Heart left ventricle (tissue), 16 donors: ENCODE measurements at regions not wholly inside any gene's neighbourhood (a gene's known extent, or its start where the extent isn't known, plus 50 kb on each side); places are given as distances from the start of the nearest gene placed in this dataset.

Source experiments
- ATAC-seq, 4 donors: fragments of 200-7000 bp; cut with Tn5 transposase; one replicate each; pipeline ENCODE4 v1.9.1; 2020 to 2022; ENCODE audit warnings: moderate library complexity in 4 of 4, mild to moderate bottlenecking in 3 of 4, moderate number of reproducible peaks in 1 of 4
- DNase-seq, 5 donors: peaks; one replicate each; pipeline ENCODE4 v3.0.0-alpha.2; 2020
- H3K27ac ChIP-seq, 12 donors: fragments of 200-600 bp; sonication (generic) in 4 of 12; one replicate each; pipeline versions ENCODE4 v1.5.0 to v1.8.0; 2016 to 2022; ENCODE audit warnings: mild to moderate bottlenecking in 2 of 12
- H3K27me3 ChIP-seq, 9 donors: fragments of 200-600 bp; sonication (generic) in 2 of 9; one replicate each; pipeline versions ENCODE4 v1.5.1 to v1.8.0; 2016 to 2022; ENCODE audit warnings: mild to moderate bottlenecking in 3 of 9
- H3K36me3 ChIP-seq, 9 donors: fragments of 200-600 bp; sonication (generic) in 2 of 9; one replicate each; pipeline versions ENCODE4 v1.5.0 to v1.8.0; 2018 to 2022; ENCODE audit warnings: mild to moderate bottlenecking in 2 of 9
- H3K4me1 ChIP-seq, 12 donors: fragments of 200-600 bp; sonication (generic) in 4 of 12; one replicate each; pipeline versions ENCODE4 v1.5.0 to v1.8.0; 2016 to 2022; ENCODE audit warnings: mild to moderate bottlenecking in 3 of 12
- H3K4me3 ChIP-seq, 12 donors: fragments of 200-600 bp; sonication (generic) in 4 of 12; one replicate each; pipeline versions ENCODE4 v1.5.0 to v1.8.0; 2017 to 2022; ENCODE audit warnings: mild to moderate bottlenecking in 9 of 12, moderate library complexity in 4 of 12
- H3K9me3 ChIP-seq, 12 donors: fragments of 200-600 bp; sonication (generic) in 4 of 12; one replicate each; pipeline versions ENCODE4 v1.5.0 to v1.8.0; 2016 to 2022; ENCODE audit warnings: mild to moderate bottlenecking in 1 of 12
- POLR2A ChIP-seq, 2 donors: fragments of 450-650 bp; IDR thresholded peaks; one replicate each; pipeline ENCODE4 v1.6.1; 2017; ENCODE audit warnings: antibody characterized with exemption in 2 of 2, mild to moderate bottlenecking in 2 of 2, moderate library complexity in 2 of 2
- WGBS, 4 donors: extraction: QIAGEN DNeasy Blood & Tissue Kit in 2 of 4; methylation state at CpG; one replicate each; pipeline versions ENCODE4 v1.1.5 to v1.1.7; 2013 to 2018; 5-methylcytosine and 5-hydroxymethylcytosine counted together
- intact Hi-C, 10 donors: fragments of 100-400 bp; cut with DNase I; formaldehyde crosslinking; loops; one replicate each; pipeline versions ENCODE4 v1.11.1 to v1.14.2; 2022
- TF ChIP-seq, protein P1 (sequence below), 12 donors: fragments of 200-600 bp; sonication (generic) in 4 of 12; IDR thresholded peaks; one replicate each; pipeline versions ENCODE4 v1.5.0 to v1.8.0; 2018 to 2022; ENCODE audit warnings: antibody characterized with exemption in 12 of 12, mild to moderate bottlenecking in 5 of 12
- donor health status: ischemic (EF 13 %, LVEDD 7.1; RV severe dilation, severe dysfunction).
- donor health status: healthy with polysubstance abuse.
- donor health status: DM: no; HTN: yes; CAD: no.
- donor health status: DM: no; HTN: no; CAD: no.
- donor health status: ischemic (EF 25% LVEDD 6.9; RV normal size, moderate dysfunction).
- donor health status: ischemic (EF 25% LVEDD 5.7; RV mildly dilated, moderate dysfunction).
- donor health status: healthy.
- donor health status: DM: yes; HTN: yes; CAD: no.
- donor health status: ischemic (EF 35%, LVEDD 5.7; RV mildly dilated, moderate dysfunction).
- donor health status: nonischemic (EF 11% LVEDD 7.7; RV severe dilation, severe dysfunction).
- donor health status: DM: yes; HTN: yes; CAD: no.
- donor health status: PGD.
- donor health status: ischemic (EF 29% LVEDD 5.4; RV normal size, mild dysfunction).
- donor health status: nonischemic (EF 23%, LVEDD 6.1; RV moderate dilation, normal function).

DNA sequence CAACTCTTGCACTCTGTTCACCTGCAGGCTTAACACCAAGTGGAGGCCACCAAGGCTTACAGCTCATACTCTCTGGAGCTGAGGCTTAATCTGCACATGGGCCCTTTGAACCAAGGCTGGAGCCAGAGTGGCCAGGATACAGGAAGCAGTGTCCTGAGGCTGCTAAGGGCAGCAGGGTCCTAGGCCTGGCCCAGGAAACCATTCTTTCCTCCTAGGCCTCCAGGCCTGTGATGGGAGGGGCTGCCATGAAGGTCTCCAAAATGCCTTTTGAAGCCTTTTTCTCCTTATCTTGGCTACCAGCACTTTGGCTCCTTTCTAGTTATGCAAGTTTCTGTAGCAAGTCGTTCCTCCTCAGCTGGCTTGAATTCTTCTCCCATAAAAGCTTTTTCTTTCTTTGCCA lies 68.0 kb upstream of the GNAI1 start:
- no peak overlapping the region for H3K4me3 ChIP-seq
- ATAC-seq (no peak), DNase-seq (no peak)
- no peaks in the 10 kb centered on the region for H3K27me3 ChIP-seq
- no peaks in the 10 kb centered on the region for H3K4me1 ChIP-seq
- no peak overlapping the region for H3K27ac ChIP-seq
- intact Hi-C loops, result no loop called here
- no peak for TF ChIP-seq POLR2A (IDR thresholded peaks at IDR 0.05)
- TF ChIP-seq, protein P1, sequence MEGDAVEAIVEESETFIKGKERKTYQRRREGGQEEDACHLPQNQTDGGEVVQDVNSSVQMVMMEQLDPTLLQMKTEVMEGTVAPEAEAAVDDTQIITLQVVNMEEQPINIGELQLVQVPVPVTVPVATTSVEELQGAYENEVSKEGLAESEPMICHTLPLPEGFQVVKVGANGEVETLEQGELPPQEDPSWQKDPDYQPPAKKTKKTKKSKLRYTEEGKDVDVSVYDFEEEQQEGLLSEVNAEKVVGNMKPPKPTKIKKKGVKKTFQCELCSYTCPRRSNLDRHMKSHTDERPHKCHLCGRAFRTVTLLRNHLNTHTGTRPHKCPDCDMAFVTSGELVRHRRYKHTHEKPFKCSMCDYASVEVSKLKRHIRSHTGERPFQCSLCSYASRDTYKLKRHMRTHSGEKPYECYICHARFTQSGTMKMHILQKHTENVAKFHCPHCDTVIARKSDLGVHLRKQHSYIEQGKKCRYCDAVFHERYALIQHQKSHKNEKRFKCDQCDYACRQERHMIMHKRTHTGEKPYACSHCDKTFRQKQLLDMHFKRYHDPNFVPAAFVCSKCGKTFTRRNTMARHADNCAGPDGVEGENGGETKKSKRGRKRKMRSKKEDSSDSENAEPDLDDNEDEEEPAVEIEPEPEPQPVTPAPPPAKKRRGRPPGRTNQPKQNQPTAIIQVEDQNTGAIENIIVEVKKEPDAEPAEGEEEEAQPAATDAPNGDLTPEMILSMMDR (IDR thresholded peaks at IDR 0.05), result no peak
- peaks cover 0 to 22% (median 0%) of the 10 kb centered on the region in 12 donors for H3K9me3 ChIP-seq
- WGBS, 4 donors, result 89 to 96% (median 95%) methylated on average over 1 of the region's 1 CpG
- H3K36me3 ChIP-seq, result no peaks in the 10 kb centered on the region

DNA sequence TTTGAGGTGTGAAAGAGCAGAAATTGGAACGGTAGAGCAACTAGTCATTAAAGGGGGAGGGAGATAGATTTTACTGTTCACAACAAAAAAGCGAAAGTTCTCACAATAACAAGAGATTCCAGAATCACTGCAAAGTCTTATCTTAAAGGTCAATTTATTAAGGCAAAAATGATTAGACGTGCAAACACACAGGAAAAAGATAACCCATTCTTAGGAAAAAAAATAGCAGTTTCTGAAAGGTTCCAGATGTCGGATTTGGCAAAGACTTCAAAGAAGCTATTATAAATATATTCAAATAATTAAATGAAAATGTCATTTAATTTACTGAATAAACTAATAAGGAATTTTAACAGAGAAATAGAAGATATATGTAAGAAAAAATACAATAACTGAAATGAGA lies 70.8 kb upstream of the GNAI1 start:
- TF ChIP-seq, protein P1 (IDR thresholded peaks at IDR 0.05), result no peak
- no peak for TF ChIP-seq POLR2A (IDR thresholded peaks at IDR 0.05)
- WGBS, 4 donors, result 55 to 64% (median 59%) methylated on average over 4 of the region's 4 CpGs
- Histone ChIP-seq H3K27ac (no peak overlapping the region), H3K4me3 (no peak overlapping the region), H3K27me3 (no peaks in the 10 kb centered on the region), H3K36me3 (no peaks in the 10 kb centered on the region), H3K4me1 (no peaks in the 10 kb centered on the region), H3K9me3 (peaks cover 0 to 27% (median 0%) of the 10 kb centered on the region in 12 donors)
- intact Hi-C loops, result loop anchor here in 3 of 10 donors (5.0 kb wide), 2 partner anchors 328 to 388 kb away; no protein-coding TSS in a partner anchor
- no peak for DNase-seq
- ATAC-seq, result no peak

DNA sequence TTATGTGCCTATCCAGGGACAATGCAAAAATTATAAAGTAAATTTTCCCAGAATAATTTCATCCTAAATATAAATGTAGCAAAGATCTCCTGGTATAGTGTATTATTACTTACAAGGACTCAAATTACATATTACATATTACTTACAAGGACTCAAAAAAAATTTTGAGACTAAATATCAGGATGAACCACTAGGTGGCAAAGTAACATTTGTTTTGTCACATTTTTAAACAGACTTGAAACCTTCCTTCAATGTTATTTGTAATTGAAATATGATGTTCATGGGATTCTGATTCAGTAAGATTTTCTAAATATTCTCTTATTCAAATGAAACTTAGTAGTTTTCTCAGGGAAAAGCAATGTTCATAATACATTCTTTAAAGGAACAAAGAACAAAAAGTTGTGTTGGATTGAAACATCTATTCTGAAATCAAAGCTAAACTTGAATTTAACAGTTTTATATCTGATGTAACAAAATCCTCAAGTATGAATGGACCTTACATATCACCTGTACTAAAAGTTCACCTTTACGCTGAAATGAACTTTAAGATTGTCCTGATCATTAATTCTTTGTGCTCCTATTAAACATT lies 74.3 kb upstream of the GNAI1 start:
- Histone ChIP-seq H3K4me3 (no peak overlapping the region), H3K36me3 (no peaks in the 10 kb centered on the region), H3K27me3 (no peaks in the 10 kb centered on the region), H3K9me3 (peaks cover 0 to 8% (median 0%) of the 10 kb centered on the region in 12 donors), H3K27ac (no peak overlapping the region), H3K4me1 (no peaks in the 10 kb centered on the region)
- intact Hi-C loops, result loop anchor here in 4 of 10 donors (2.0 to 5.0 kb wide), 3 partner anchors 332 to 392 kb away; no protein-coding TSS in a partner anchor
- DNase-seq, result no peak
- no peak for TF ChIP-seq POLR2A (IDR thresholded peaks at IDR 0.05)
- TF ChIP-seq, protein P1 (IDR thresholded peaks at IDR 0.05), result peak; percentile 26 to 70 (median 59)
- no peak for ATAC-seq
- 79 to 92% (median 87%) methylated on average over 1 of the region's 1 CpG for WGBS, 4 donors

DNA sequence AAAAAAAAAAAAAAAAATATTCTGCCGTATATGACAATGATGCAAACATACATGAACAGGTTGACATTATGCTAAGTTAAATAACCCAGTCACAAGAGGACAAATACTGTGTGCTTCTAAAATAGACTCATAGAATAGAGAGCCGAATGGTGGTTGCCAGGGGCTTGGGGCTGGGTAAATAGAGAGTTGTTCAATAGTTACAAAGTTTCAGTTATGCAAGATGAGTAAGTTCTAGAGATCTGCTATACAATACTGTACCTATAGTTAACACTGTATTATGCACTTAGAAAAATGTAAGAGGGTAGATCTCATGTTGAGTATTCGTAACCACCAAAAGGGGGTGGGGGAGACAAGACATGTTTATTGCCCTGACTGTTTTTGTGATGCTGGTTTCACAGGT lies 77.1 kb upstream of the GNAI1 start:
- intact Hi-C loops, result loop anchor here in 2 of 10 donors (5.0 to 10.0 kb wide), 2 partner anchors 335 to 637 kb away; no protein-coding TSS in a partner anchor
- Histone ChIP-seq H3K4me3 (no peak overlapping the region), H3K9me3 (peaks cover 0 to 8% (median 0%) of the 10 kb centered on the region in 12 donors), H3K36me3 (no peaks in the 10 kb centered on the region), H3K4me1 (no peaks in the 10 kb centered on the region), H3K27me3 (no peaks in the 10 kb centered on the region), H3K27ac (no peak overlapping the region)
- ATAC-seq (no peak), DNase-seq (no peak)
- TF ChIP-seq, protein P1 (IDR thresholded peaks at IDR 0.05), result no peak
- TF ChIP-seq POLR2A (IDR thresholded peaks at IDR 0.05), result no peak
- 89 to 95% (median 92%) methylated on average over 3 of the region's 3 CpGs for WGBS, 4 donors
